Mesenchymal stem cell (in vitro differentiated cells and primary cell): ENCODE measurements at regions not wholly inside any gene's neighbourhood (a gene's known extent, or its start where the extent isn't known, plus 50 kb on each side); places are given as distances from the start of the nearest gene placed in this dataset.

Experiments used
- DNase-seq: peaks from one replicate; pipeline ENCODE4 v3.0.0-alpha.2; 2013
- H2AFZ ChIP-seq: one replicate; pipeline ENCODE4 v1.6.1; 2013; ENCODE audit warnings: low read depth, mild to moderate bottlenecking, control low read depth, inconsistent platforms, low read length, moderate library complexity
- H2AK5ac ChIP-seq: 2 replicates; pipeline ENCODE4 v1.6.1; 2013; ENCODE audit warnings: low read length, moderate library complexity, mild to moderate bottlenecking, inconsistent platforms; ENCODE audit not compliant: severe bottlenecking
- H2BK120ac ChIP-seq: one replicate; pipeline ENCODE4 v1.6.1; 2013; ENCODE audit warnings: low read depth, mild to moderate bottlenecking, inconsistent platforms, low read length, moderate library complexity
- H2BK12ac ChIP-seq, 2 experiments: one replicate each; pipeline ENCODE4 v1.6.1; 2013; ENCODE audit warnings: inconsistent platforms in 2 of 2, low read length in 2 of 2, mild to moderate bottlenecking in 2 of 2, moderate library complexity in 2 of 2, control low read depth in 1 of 2
- H2BK15ac ChIP-seq: one replicate; pipeline ENCODE4 v1.6.1; 2013; ENCODE audit warnings: mild to moderate bottlenecking, low read depth, inconsistent platforms; ENCODE audit not compliant: poor library complexity, severe bottlenecking
- H2BK5ac ChIP-seq: 2 replicates; pipeline ENCODE4 v1.6.1; 2013; ENCODE audit warnings: low read depth, mild to moderate bottlenecking, low read length, control low read depth, inconsistent platforms; ENCODE audit not compliant: poor library complexity, severe bottlenecking
- H3K14ac ChIP-seq, 2 experiments: one replicate each; pipeline ENCODE4 v1.6.1; 2013; ENCODE audit warnings: inconsistent platforms in 2 of 2, low read length in 2 of 2, control low read depth in 1 of 2, mild to moderate bottlenecking in 1 of 2, moderate library complexity in 1 of 2
- H3K18ac ChIP-seq, 2 experiments: one replicate each; pipeline ENCODE4 v1.6.1; 2013; ENCODE audit warnings: inconsistent platforms in 2 of 2, low read length in 2 of 2, control low read depth in 1 of 2, low read depth in 1 of 2, mild to moderate bottlenecking in 1 of 2
- H3K23ac ChIP-seq, 2 experiments: one replicate each; pipeline ENCODE4 v1.6.1; 2013; ENCODE audit warnings: inconsistent platforms in 2 of 2, low read length in 2 of 2, mild to moderate bottlenecking in 2 of 2, moderate library complexity in 2 of 2, control low read depth in 1 of 2
- H3K27ac ChIP-seq: 2 replicates; pipeline ENCODE4 v1.5.1; 2013; ENCODE audit warnings: mild to moderate bottlenecking, moderate library complexity, low read length, control low read depth, inconsistent platforms; ENCODE audit not compliant: poor library complexity, severe bottlenecking
- H3K27me3 ChIP-seq, 2 experiments: 2 replicates each; pipeline versions ENCODE4 v1.6.1 to v1.7.0; 2013; ENCODE audit warnings: low read length in 2 of 2, mild to moderate bottlenecking in 2 of 2, moderate library complexity in 2 of 2, control low read depth in 1 of 2, inconsistent platforms in 1 of 2; ENCODE audit not compliant: control insufficient read depth in 1 of 2, insufficient read depth in 1 of 2
- H3K36me3 ChIP-seq, 2 experiments: 2 replicates each; pipeline versions ENCODE4 v1.6.1 to v1.7.0; 2013; ENCODE audit warnings: low read length in 2 of 2, control low read depth in 1 of 2, inconsistent platforms in 1 of 2, low read depth in 1 of 2, mild to moderate bottlenecking in 1 of 2; ENCODE audit not compliant: insufficient read depth in 2 of 2, control insufficient read depth in 1 of 2
- H3K4ac ChIP-seq, 2 experiments: one replicate each; pipeline ENCODE4 v1.6.1; 2013; ENCODE audit warnings: inconsistent platforms in 2 of 2, low read length in 2 of 2, mild to moderate bottlenecking in 2 of 2, moderate library complexity in 2 of 2, control low read depth in 1 of 2, low read depth in 1 of 2
- H3K4me1 ChIP-seq: 2 replicates; pipeline ENCODE4 v1.6.1; 2013; ENCODE audit warnings: low read depth, low read length, control low read depth; ENCODE audit not compliant: control insufficient read depth, insufficient read depth
- H3K4me2 ChIP-seq: 2 replicates; pipeline ENCODE4 v1.6.1; 2013; ENCODE audit warnings: low read length, mild to moderate bottlenecking, inconsistent platforms; ENCODE audit not compliant: poor library complexity, severe bottlenecking
- H3K4me3 ChIP-seq, 2 experiments: 2 replicates each; pipeline versions ENCODE4 v1.5.1 to v1.7.0; 2013; ENCODE audit warnings: low read length in 2 of 2, mild to moderate bottlenecking in 2 of 2, control low read depth in 1 of 2, low read depth in 1 of 2; ENCODE audit not compliant: insufficient read depth in 1 of 2
- H3K79me1 ChIP-seq: replicated peaks from 2 replicates; pipeline ENCODE4 v1.6.1; 2013; ENCODE audit warnings: mild to moderate bottlenecking, control low read depth, low read length, inconsistent platforms; ENCODE audit not compliant: poor library complexity, severe bottlenecking
- H3K9ac ChIP-seq: 2 replicates; pipeline ENCODE4 v1.7.0; 2013; ENCODE audit warnings: mild to moderate bottlenecking, low read length, moderate library complexity
- H3K9me3 ChIP-seq: 2 replicates; pipeline ENCODE4 v1.7.0; 2013; ENCODE audit warnings: mild to moderate bottlenecking, low read length; ENCODE audit not compliant: control insufficient read depth
- H4K8ac ChIP-seq: one replicate; pipeline ENCODE4 v1.6.1; 2013; ENCODE audit warnings: inconsistent platforms, mild to moderate bottlenecking, low read length, moderate library complexity
- H4K91ac ChIP-seq: one replicate; pipeline ENCODE4 v1.6.1; 2013; ENCODE audit warnings: mild to moderate bottlenecking, low read length, inconsistent platforms
- WGBS: methylation state at CpG from one replicate; pipeline ENCODE4 v1.1.7; 2013; ENCODE audit warnings: mixed read lengths; 5-methylcytosine and 5-hydroxymethylcytosine counted together

- Histone ChIP-seq H3K36me3 (no peaks in the 10 kb centered on the region), H3K18ac (peak overlapping the region in 1 of 2 experiments; percentile 60), H3K9me3 (no peaks in the 10 kb centered on the region), H4K8ac (no peak overlapping the region), H2BK120ac (no peak overlapping the region), H3K9ac (no peak overlapping the region), H2AFZ (no peak overlapping the region), H2AK5ac (no peak overlapping the region), H2BK15ac (no peak overlapping the region), H3K27me3 (no peaks in the 10 kb centered on the region), H2BK5ac (no peak overlapping the region), H3K79me1 (no peaks in the 10 kb centered on the region), H3K14ac (no peak overlapping the region), H3K27ac (no peak overlapping the region), H2BK12ac (no peak overlapping the region), H3K4me2 (no peak overlapping the region), H3K23ac (no peak overlapping the region), H4K91ac (no peak overlapping the region), H3K4me1 (peaks cover 3% of the 10 kb centered on the region), H3K4me3 (no peak overlapping the region), H3K4ac (no peak overlapping the region)
- 82% methylated on average over 6 of the region's 6 CpGs for WGBS
- no peak for DNase-seq
Observed at GRCh38 chr5:74281166-74281565, 359.4 kb downstream of the ENC1 start.

GRCh38 chr5:74280306-74280705 lies 360.2 kb downstream of the ENC1 start:
- no peak overlapping the region for H3K9ac ChIP-seq
- no peaks in the 10 kb centered on the region for H3K79me1 ChIP-seq
- H3K4ac ChIP-seq: no peak overlapping the region
- no peak overlapping the region for H3K4me3 ChIP-seq
- no peak overlapping the region for H2BK120ac ChIP-seq
- no peak overlapping the region for H3K14ac ChIP-seq
- no peak overlapping the region for H3K4me2 ChIP-seq
- H3K23ac ChIP-seq: no peak overlapping the region
- H3K27me3 ChIP-seq: no peaks in the 10 kb centered on the region
- H3K9me3 ChIP-seq: no peaks in the 10 kb centered on the region
- no peak overlapping the region for H4K91ac ChIP-seq
- no peak overlapping the region for H3K18ac ChIP-seq
- WGBS: 93% methylated on average over 1 of the region's 1 CpG
- H2AFZ ChIP-seq: no peak overlapping the region
- no peak overlapping the region for H2BK12ac ChIP-seq
- H4K8ac ChIP-seq: no peak overlapping the region
- no peak overlapping the region for H3K27ac ChIP-seq
- no peaks in the 10 kb centered on the region for H3K36me3 ChIP-seq
- DNase-seq: no peak
- no peak overlapping the region for H2BK5ac ChIP-seq
- no peak overlapping the region for H2BK15ac ChIP-seq
- no peak overlapping the region for H2AK5ac ChIP-seq
- peaks cover 3% of the 10 kb centered on the region for H3K4me1 ChIP-seq

GRCh38 chr5:74279244-74279643 lies 361.3 kb downstream of the ENC1 start:
- H2BK5ac ChIP-seq: no peak overlapping the region
- H3K4me3 ChIP-seq: no peak overlapping the region
- H3K18ac ChIP-seq: no peak overlapping the region
- no peak overlapping the region for H2BK120ac ChIP-seq
- no peak overlapping the region for H3K4me2 ChIP-seq
- no peak overlapping the region for H3K23ac ChIP-seq
- 100% methylated on average over 1 of the region's 1 CpG for WGBS
- H4K8ac ChIP-seq: no peak overlapping the region
- no peak overlapping the region for H4K91ac ChIP-seq
- H2BK15ac ChIP-seq: no peak overlapping the region
- no peak overlapping the region for H3K4ac ChIP-seq
- H2BK12ac ChIP-seq: no peak overlapping the region
- H3K9me3 ChIP-seq: no peaks in the 10 kb centered on the region
- H3K27ac ChIP-seq: no peak overlapping the region
- no peaks in the 10 kb centered on the region for H3K36me3 ChIP-seq
- no peak overlapping the region for H2AK5ac ChIP-seq
- H3K4me1 ChIP-seq: peaks cover 3% of the 10 kb centered on the region
- no peak overlapping the region for H3K9ac ChIP-seq
- DNase-seq: no peak
- H3K79me1 ChIP-seq: no peaks in the 10 kb centered on the region
- no peak overlapping the region for H2AFZ ChIP-seq
- H3K27me3 ChIP-seq: no peaks in the 10 kb centered on the region
- no peak overlapping the region for H3K14ac ChIP-seq

GRCh38 chr5:74277418-74277817 lies 363.1 kb downstream of the ENC1 start:
- H3K23ac ChIP-seq: no peak overlapping the region
- no peak overlapping the region for H4K8ac ChIP-seq
- H3K14ac ChIP-seq: no peak overlapping the region
- H3K79me1 ChIP-seq: no peaks in the 10 kb centered on the region
- no peak overlapping the region for H2BK5ac ChIP-seq
- no peak for DNase-seq
- no peak overlapping the region for H3K9ac ChIP-seq
- H3K9me3 ChIP-seq: no peaks in the 10 kb centered on the region
- H2AFZ ChIP-seq: no peak overlapping the region
- H2BK15ac ChIP-seq: no peak overlapping the region
- no peaks in the 10 kb centered on the region for H3K36me3 ChIP-seq
- no peak overlapping the region for H3K4ac ChIP-seq
- peaks cover 3% of the 10 kb centered on the region for H3K4me1 ChIP-seq
- no peak overlapping the region for H3K27ac ChIP-seq
- H2AK5ac ChIP-seq: no peak overlapping the region
- no peak overlapping the region for H2BK120ac ChIP-seq
- no peak overlapping the region for H3K4me2 ChIP-seq
- WGBS: 97% methylated on average over 3 of the region's 3 CpGs
- no peak overlapping the region for H4K91ac ChIP-seq
- H2BK12ac ChIP-seq: no peak overlapping the region
- no peak overlapping the region for H3K4me3 ChIP-seq
- no peak overlapping the region for H3K18ac ChIP-seq
- no peaks in the 10 kb centered on the region for H3K27me3 ChIP-seq
